IMR-90 (cell line): ENCODE measurements at regions not wholly inside any gene's neighbourhood (a gene's known extent, or its start where the extent isn't known, plus 50 kb on each side); places are given as distances from the start of the nearest gene placed in this dataset.

Source experiments
- ATAC-seq: fragments of 200-7000 bp; cut with Tn5 transposase; 2 replicates; pipeline ENCODE4 v1.9.1; 2020; ENCODE audit warnings: low read depth, mild to moderate bottlenecking, moderate library complexity
- BruUV-seq: library from RNA; stranded (reverse); fragments of 400-500 nt; replicated peaks from 2 replicates; lab custom pipeline; 2021; lab: Mats Ljungman, UMichigan
- CTCF ChIA-PET: fragments of 300-600 bp; formaldehyde crosslinking; extraction: SDS; loops from one replicate; lab custom pipeline; 2021; ENCODE audit warnings: antibody characterized with exemption; lab: Yijun Ruan, JAX
- POLR2A ChIA-PET: fragments of 300-600 bp; sonication (Branson Sonifier 250); formaldehyde crosslinking; loops from one replicate; lab custom pipeline; 2022; ENCODE audit warnings: antibody characterized with exemption; ENCODE audit not compliant: unreplicated experiment; lab: Charles Lee
- DNase-seq: peaks from one replicate; pipeline ENCODE4 v3.0.0; 2013
- H2AFZ ChIP-seq: replicated peaks from 2 replicates; pipeline ENCODE3; 2013; ENCODE audit warnings: low read length, mild to moderate bottlenecking; ENCODE audit not compliant: poor library complexity
- H2AK5ac ChIP-seq: 2 replicates; pipeline ENCODE4 v1.6.1; 2013; ENCODE audit warnings: low read depth, low read length, inconsistent platforms
- H2AK9ac ChIP-seq: replicated peaks from 2 replicates; pipeline ENCODE3; 2013; ENCODE audit warnings: mild to moderate bottlenecking, low read depth, low read length, moderate library complexity; ENCODE audit not compliant: poor library complexity
- H2BK120ac ChIP-seq: 2 replicates; pipeline ENCODE4 v1.6.1; 2013; ENCODE audit warnings: low read depth, low read length, inconsistent platforms
- H2BK15ac ChIP-seq: 3 replicates; pipeline ENCODE4 v1.6.1; 2013; ENCODE audit warnings: low read depth, low read length, inconsistent platforms
- H2BK20ac ChIP-seq: 2 replicates; pipeline ENCODE4 v1.6.1; 2013; ENCODE audit warnings: low read depth, mild to moderate bottlenecking, inconsistent platforms, low read length, moderate library complexity
- H2BK5ac ChIP-seq: 2 replicates; pipeline ENCODE4 v1.6.1; 2013; ENCODE audit warnings: mild to moderate bottlenecking, low read depth, low read length, inconsistent platforms; ENCODE audit not compliant: poor library complexity, severe bottlenecking
- H3K14ac ChIP-seq: replicated peaks from 2 replicates; pipeline ENCODE4 v1.6.1; 2013; ENCODE audit warnings: low read depth, low read length, inconsistent platforms
- H3K18ac ChIP-seq: 2 replicates; pipeline ENCODE4 v1.6.1; 2013; ENCODE audit warnings: low read depth, low read length, control low read depth
- H3K23ac ChIP-seq: 2 replicates; pipeline ENCODE4 v1.6.1; 2013; ENCODE audit warnings: low read depth, low read length, inconsistent platforms
- H3K27ac ChIP-seq: 2 replicates; pipeline ENCODE4 v1.5.1; 2013; ENCODE audit warnings: mild to moderate bottlenecking, control low read depth, low read length; ENCODE audit not compliant: insufficient read depth
- H3K27me3 ChIP-seq: 2 replicates; pipeline ENCODE4 v1.6.1; 2013; ENCODE audit warnings: low read length; ENCODE audit not compliant: control insufficient read depth, insufficient read depth
- H3K36me3 ChIP-seq: 2 replicates; pipeline ENCODE4 v1.6.1; 2013; ENCODE audit warnings: low read length, mixed read lengths; ENCODE audit not compliant: control insufficient read depth, insufficient read depth
- H3K4ac ChIP-seq: 2 replicates; pipeline ENCODE4 v1.6.1; 2013; ENCODE audit warnings: low read depth, low read length, inconsistent platforms
- H3K4me1 ChIP-seq: 2 replicates; pipeline ENCODE4 v1.6.1; 2013; ENCODE audit warnings: low read length, mixed read lengths; ENCODE audit not compliant: control insufficient read depth, insufficient read depth
- H3K4me2 ChIP-seq: 2 replicates; pipeline ENCODE4 v1.6.1; 2013; ENCODE audit warnings: low read depth, mild to moderate bottlenecking, control low read depth, low read length, moderate library complexity
- H3K4me3 ChIP-seq: 2 replicates; pipeline ENCODE4 v1.5.1; 2013; ENCODE audit warnings: low read depth, mild to moderate bottlenecking, control low read depth, low read length, moderate library complexity; ENCODE audit not compliant: insufficient read depth
- H3K56ac ChIP-seq: 2 replicates; pipeline ENCODE4 v1.6.1; 2013; ENCODE audit warnings: low read length, inconsistent platforms; ENCODE audit not compliant: insufficient read depth; ENCODE audit errors: extremely low read depth
- H3K79me1 ChIP-seq, 2 experiments: 2 replicates each; pipeline ENCODE4 v1.6.1; 2013; ENCODE audit warnings: low read length in 2 of 2, inconsistent platforms in 1 of 2, low read depth in 1 of 2
- H3K9ac ChIP-seq: 2 replicates; pipeline ENCODE4 v1.6.1; 2013; ENCODE audit warnings: low read depth, low read length, control low read depth
- H3K9me1 ChIP-seq: 2 replicates; pipeline ENCODE4 v1.6.1; 2013; ENCODE audit warnings: low read length, inconsistent platforms; ENCODE audit not compliant: insufficient read depth
- H3K9me3 ChIP-seq: 2 replicates; pipeline ENCODE4 v1.6.1; 2013; ENCODE audit warnings: low read length; ENCODE audit not compliant: control insufficient read depth, insufficient read depth
- H4K20me1 ChIP-seq: 2 replicates; pipeline ENCODE4 v1.6.1; 2013; ENCODE audit warnings: low read length, inconsistent platforms; ENCODE audit not compliant: insufficient read depth
- H4K5ac ChIP-seq: 2 replicates; pipeline ENCODE4 v1.6.1; 2013; ENCODE audit warnings: mild to moderate bottlenecking, low read depth, low read length, control low read depth
- H4K8ac ChIP-seq, 2 experiments: 2 replicates each; pipeline ENCODE4 v1.6.1; 2013; ENCODE audit warnings: low read depth in 2 of 2, low read length in 2 of 2, control low read depth in 1 of 2, inconsistent platforms in 1 of 2
- H4K91ac ChIP-seq: 2 replicates; pipeline ENCODE4 v1.6.1; 2013; ENCODE audit warnings: low read depth, low read length, inconsistent platforms; ENCODE audit not compliant: insufficient read depth
- BHLHE40 ChIP-seq: fragments of 150-350 bp; IDR thresholded peaks from 2 replicates; pipeline ENCODE4 v1.6.1; 2016; ENCODE audit warnings: mild to moderate bottlenecking, low read depth, low read length
- CHD1 ChIP-seq: IDR thresholded peaks from 2 replicates; pipeline ENCODE4 v1.6.1; 2012; ENCODE audit warnings: low read depth, low read length, improper control_type of control experiment
- CTCF ChIP-seq: conservative IDR thresholded peaks from 2 replicates; pipeline ENCODE4 v1.5.1; 2012; ENCODE audit warnings: mild to moderate bottlenecking, low read depth, low read length, improper control_type of control experiment
- FOS ChIP-seq: fragments of 150-350 bp; IDR thresholded peaks from 2 replicates; pipeline ENCODE4 v1.6.1; 2016; ENCODE audit warnings: low read depth, low read length
- MAFK ChIP-seq: IDR thresholded peaks from 2 replicates; pipeline ENCODE4 v1.6.1; 2012; ENCODE audit warnings: low read depth, low read length, improper control_type of control experiment
- MAZ ChIP-seq: IDR thresholded peaks from 2 replicates; pipeline ENCODE4 v1.6.1; 2012; ENCODE audit warnings: low read depth, mild to moderate bottlenecking, low read length, improper control_type of control experiment, moderate library complexity, borderline replicate concordance
- MXI1 ChIP-seq: IDR thresholded peaks from 2 replicates; pipeline ENCODE4 v1.6.1; 2012; ENCODE audit warnings: low read depth, mild to moderate bottlenecking, low read length, moderate library complexity, borderline replicate concordance
- NFE2L2 ChIP-seq: fragments of 150-350 bp; IDR thresholded peaks from 2 replicates; pipeline ENCODE4 v1.6.1; 2016; ENCODE audit warnings: low read depth, mild to moderate bottlenecking, low read length
- POLR2A ChIP-seq: IDR thresholded peaks from 2 replicates; pipeline ENCODE4 v1.6.1; 2012; ENCODE audit warnings: mild to moderate bottlenecking, low read depth, low read length
- RAD21 ChIP-seq: IDR thresholded peaks from 2 replicates; pipeline ENCODE4 v1.6.1; 2012; ENCODE audit warnings: low read length, improper control_type of control experiment
- RCOR1 ChIP-seq: IDR thresholded peaks from 2 replicates; pipeline ENCODE4 v1.6.1; 2012; ENCODE audit warnings: mild to moderate bottlenecking, low read length, improper control_type of control experiment; ENCODE audit not compliant: insufficient replicate concordance
- RFX5 ChIP-seq: IDR thresholded peaks from 2 replicates; pipeline ENCODE4 v1.8.0; 2012; ENCODE audit warnings: low read depth, mild to moderate bottlenecking, low read length, moderate library complexity
- WGBS, 2 experiments: methylation state at CpG; one replicate each; pipeline versions ENCODE4 v1.1.5 to v1.1.7; 2013; ENCODE audit warnings: missing lambda C conversion rate in 2 of 2; ENCODE audit not compliant: insufficient read length in 1 of 2; ENCODE audit errors: extremely low coverage in 2 of 2; 5-methylcytosine and 5-hydroxymethylcytosine counted together
- dilution Hi-C: fragments of 300-500 bp; cut with HindIII; formaldehyde crosslinking; loops from one replicate; pipeline ENCODE4 v1.14.3; 2018; ENCODE audit warnings: low sequenced_read_pairs; ENCODE audit not compliant: unreplicated experiment
- in situ Hi-C: fragments of 300-500 bp; cut with MboI; formaldehyde crosslinking; loops from 3 replicates; pipeline ENCODE4 v1.14.3; 2019; ENCODE audit warnings: low sequenced_read_pairs, inconsistent platforms, mixed read lengths
- intact Hi-C: fragments of 100-400 bp; cut with micrococcal nuclease; formaldehyde crosslinking; loops from 2 replicates; pipeline ENCODE4 v1.10.0; 2022
- TF ChIP-seq, protein P1 (sequence below): fragments of 150-350 bp; IDR thresholded peaks from 2 replicates; pipeline ENCODE4 v1.6.1; 2017; ENCODE audit warnings: mild to moderate bottlenecking, antibody characterized with exemption, low read length, low read depth

GRCh38 chr3:5650303-5650702 lies 462.8 kb downstream of the EDEM1 start:
- H4K8ac ChIP-seq = no peak overlapping the region
- H3K9ac ChIP-seq = no peak overlapping the region
- H3K27ac ChIP-seq = no peak overlapping the region
- no TSS peak for BruUV-seq
- no peak overlapping the region for H2AK5ac ChIP-seq
- no peak overlapping the region for H4K91ac ChIP-seq
- no peak overlapping the region for H3K4ac ChIP-seq
- no peak overlapping the region for H2BK120ac ChIP-seq
- intact Hi-C loops (no loop called here), dilution Hi-C loops (no loop called here), in situ Hi-C loops (no loop called here)
- no peaks in the 10 kb centered on the region for H3K36me3 ChIP-seq
- H3K9me1 ChIP-seq = no peaks in the 10 kb centered on the region
- ChIA-PET POLR2A (no interaction called here), CTCF (no interaction called here)
- no peak overlapping the region for H3K56ac ChIP-seq
- H2BK20ac ChIP-seq = no peak overlapping the region
- no peak overlapping the region for H3K4me3 ChIP-seq
- H2AK9ac ChIP-seq = no peak overlapping the region
- H3K18ac ChIP-seq = no peak overlapping the region
- no peak overlapping the region for H3K14ac ChIP-seq
- H3K4me1 ChIP-seq = no peaks in the 10 kb centered on the region
- H2AFZ ChIP-seq = no peak overlapping the region
- ATAC-seq = no peak
- no CpG with 5 or more reads among the region's 2 CpGs for WGBS, 2 experiments
- DNase-seq = no peak
- H3K27me3 ChIP-seq = no peaks in the 10 kb centered on the region
- no peak overlapping the region for H2BK5ac ChIP-seq
- peaks cover 4% of the 10 kb centered on the region for H3K9me3 ChIP-seq
- no peak for TF ChIP-seq MAZ
- TF ChIP-seq RFX5 = no peak
- TF ChIP-seq FOS = no peak
- TF ChIP-seq RCOR1 = no peak
- TF ChIP-seq CHD1 = no peak
- TF ChIP-seq, protein P1, sequence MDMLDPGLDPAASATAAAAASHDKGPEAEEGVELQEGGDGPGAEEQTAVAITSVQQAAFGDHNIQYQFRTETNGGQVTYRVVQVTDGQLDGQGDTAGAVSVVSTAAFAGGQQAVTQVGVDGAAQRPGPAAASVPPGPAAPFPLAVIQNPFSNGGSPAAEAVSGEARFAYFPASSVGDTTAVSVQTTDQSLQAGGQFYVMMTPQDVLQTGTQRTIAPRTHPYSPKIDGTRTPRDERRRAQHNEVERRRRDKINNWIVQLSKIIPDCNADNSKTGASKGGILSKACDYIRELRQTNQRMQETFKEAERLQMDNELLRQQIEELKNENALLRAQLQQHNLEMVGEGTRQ = no peak
- no peak for TF ChIP-seq MAFK
- no peak for TF ChIP-seq MXI1
- TF ChIP-seq RAD21 = no peak
- TF ChIP-seq POLR2A = no peak
- TF ChIP-seq NFE2L2 = no peak
- no peak for TF ChIP-seq CTCF
- TF ChIP-seq BHLHE40 = no peak
- H4K5ac ChIP-seq = no peak overlapping the region
- H3K23ac ChIP-seq = no peak overlapping the region
- no peak overlapping the region for H3K4me2 ChIP-seq
- no peaks in the 10 kb centered on the region for H3K79me1 ChIP-seq
- no peaks in the 10 kb centered on the region for H4K20me1 ChIP-seq
- no peak overlapping the region for H2BK15ac ChIP-seq
